Transverse colon (tissue), 3 donors: ENCODE measurements at regions not wholly inside any gene's neighbourhood (a gene's known extent, or its start where the extent isn't known, plus 50 kb on each side); places are given as distances from the start of the nearest gene placed in this dataset.

Experiments
- EP300 ChIP-seq: sonication (generic); formaldehyde crosslinking; IDR thresholded peaks from one replicate; pipeline ENCODE4 v1.6.1; 2017; ENCODE audit warnings: antibody characterized with exemption, low read depth
- POLR2A ChIP-seq: fragments of 450-650 bp; IDR thresholded peaks from one replicate; pipeline ENCODE4 v1.6.1; 2016; ENCODE audit warnings: antibody characterized with exemption, mild to moderate bottlenecking, moderate library complexity
- TF ChIP-seq, protein P1 (sequence below), 5 experiments: fragments of 200-600 bp in 3 of 5; fragments of 450-650 bp in 2 of 5; sonication (generic) in 3 of 5; IDR thresholded peaks; 1 replicate in 2 of 5; 2 replicates in 3 of 5; pipeline ENCODE4 v1.5.1; 2016 to 2017; ENCODE audit warnings: antibody characterized with exemption in 5 of 5, inconsistent platforms in 3 of 5, mild to moderate bottlenecking in 2 of 5, moderate library complexity in 1 of 5

DNA sequence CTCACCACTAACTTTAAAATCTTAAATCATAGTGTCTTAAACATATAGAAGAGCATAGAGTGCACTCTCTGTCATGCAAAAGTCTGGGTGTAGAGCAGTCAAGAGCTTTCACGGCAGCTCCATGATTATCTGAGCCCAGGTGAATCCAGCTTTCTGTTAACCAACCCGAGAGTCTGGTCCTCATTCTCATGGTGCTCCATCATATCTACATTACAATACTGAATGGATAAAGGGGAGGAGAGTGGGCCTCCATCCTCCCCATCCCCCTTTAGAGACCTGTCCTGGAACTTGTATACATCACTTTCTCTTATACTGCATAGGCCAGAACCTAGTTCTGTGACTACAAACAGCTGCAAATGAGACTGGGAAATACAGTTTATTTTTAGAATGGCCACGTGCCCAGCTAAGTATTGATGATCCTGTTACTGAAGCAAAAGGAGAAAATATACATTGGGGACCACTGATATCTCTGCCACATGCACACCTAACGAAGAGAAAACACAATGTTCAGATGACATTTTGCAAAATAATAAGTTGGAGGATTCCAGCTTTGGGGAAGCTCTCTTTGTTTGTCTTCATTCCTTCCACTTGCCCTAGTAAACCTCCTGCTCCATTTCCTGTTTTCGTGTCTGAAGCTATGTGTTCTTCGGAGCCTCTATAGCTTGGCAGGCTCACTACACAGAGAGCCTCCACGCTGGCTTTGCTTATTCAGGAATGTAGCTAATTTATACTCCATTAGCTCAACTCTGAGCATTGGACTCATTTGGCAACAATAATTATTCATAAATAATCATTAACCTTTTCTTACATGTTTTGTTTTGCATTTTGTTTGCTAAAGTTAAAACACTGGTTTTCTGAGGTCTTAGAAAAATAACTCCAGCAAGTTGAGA is 110.1 kb downstream of the IYD start:
- TF ChIP-seq, protein P1, sequence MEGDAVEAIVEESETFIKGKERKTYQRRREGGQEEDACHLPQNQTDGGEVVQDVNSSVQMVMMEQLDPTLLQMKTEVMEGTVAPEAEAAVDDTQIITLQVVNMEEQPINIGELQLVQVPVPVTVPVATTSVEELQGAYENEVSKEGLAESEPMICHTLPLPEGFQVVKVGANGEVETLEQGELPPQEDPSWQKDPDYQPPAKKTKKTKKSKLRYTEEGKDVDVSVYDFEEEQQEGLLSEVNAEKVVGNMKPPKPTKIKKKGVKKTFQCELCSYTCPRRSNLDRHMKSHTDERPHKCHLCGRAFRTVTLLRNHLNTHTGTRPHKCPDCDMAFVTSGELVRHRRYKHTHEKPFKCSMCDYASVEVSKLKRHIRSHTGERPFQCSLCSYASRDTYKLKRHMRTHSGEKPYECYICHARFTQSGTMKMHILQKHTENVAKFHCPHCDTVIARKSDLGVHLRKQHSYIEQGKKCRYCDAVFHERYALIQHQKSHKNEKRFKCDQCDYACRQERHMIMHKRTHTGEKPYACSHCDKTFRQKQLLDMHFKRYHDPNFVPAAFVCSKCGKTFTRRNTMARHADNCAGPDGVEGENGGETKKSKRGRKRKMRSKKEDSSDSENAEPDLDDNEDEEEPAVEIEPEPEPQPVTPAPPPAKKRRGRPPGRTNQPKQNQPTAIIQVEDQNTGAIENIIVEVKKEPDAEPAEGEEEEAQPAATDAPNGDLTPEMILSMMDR (IDR thresholded peaks at IDR 0.05): no peak
- TF ChIP-seq EP300: no peak
- no peak for TF ChIP-seq POLR2A
